CD4-positive, alpha-beta T cell treated with Interleukin-4 for 1 hour (primary cell): ENCODE measurements at regions not wholly inside any gene's neighbourhood (a gene's known extent, or its start where the extent isn't known, plus 50 kb on each side); places are given as distances from the start of the nearest gene placed in this dataset.
"Not testable (repeated sequence)": the region's sequence is repeated elsewhere in the genome, so short reads cannot be mapped to it uniquely, and the experiment has no call there.

Experiments used
- DNase-seq, 2 donors: peaks; one replicate each; pipeline ENCODE4 v3.0.0-alpha.2; 2020 to 2022

DNA sequence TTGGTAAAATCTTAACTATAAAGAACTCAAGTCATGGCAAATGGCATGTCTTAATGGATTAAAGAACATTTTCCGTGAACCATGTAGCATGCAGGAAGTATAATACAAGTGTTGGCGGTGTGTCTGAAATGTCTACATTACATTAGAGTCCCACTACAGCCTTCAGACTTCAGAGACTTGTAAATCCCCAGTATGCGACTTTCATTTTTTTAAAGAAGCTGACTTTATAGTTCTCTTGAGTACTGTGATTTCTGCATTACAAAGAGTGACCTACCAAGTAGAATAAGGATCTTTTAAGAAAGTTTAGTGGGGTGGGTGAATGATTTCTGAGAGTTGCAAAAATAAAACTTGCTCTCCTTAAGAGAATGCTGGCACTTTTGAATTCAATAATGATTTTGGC lies 140.7 kb upstream of the FN1 start:
- DNase-seq, result no peak

DNA sequence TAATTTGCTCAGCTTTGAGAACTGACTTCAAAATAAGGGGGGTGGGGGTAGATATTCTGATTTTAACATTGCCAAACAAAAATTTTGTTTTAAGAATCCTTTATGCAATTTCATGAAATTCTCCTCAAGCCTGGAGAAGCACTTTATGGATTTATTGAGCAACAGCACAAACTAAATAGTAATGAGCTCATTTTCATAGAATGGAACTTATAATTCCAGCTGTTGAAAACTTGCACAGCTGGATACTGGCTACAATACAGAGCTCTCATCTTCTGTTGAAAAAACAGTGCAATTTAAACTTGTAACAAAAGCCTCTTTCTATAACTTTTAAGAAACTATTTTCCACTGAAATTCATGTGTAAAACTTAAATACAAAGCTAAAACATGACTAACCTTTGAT lies 137.6 kb upstream of the FN1 start:
- DNase-seq, result no peak

DNA sequence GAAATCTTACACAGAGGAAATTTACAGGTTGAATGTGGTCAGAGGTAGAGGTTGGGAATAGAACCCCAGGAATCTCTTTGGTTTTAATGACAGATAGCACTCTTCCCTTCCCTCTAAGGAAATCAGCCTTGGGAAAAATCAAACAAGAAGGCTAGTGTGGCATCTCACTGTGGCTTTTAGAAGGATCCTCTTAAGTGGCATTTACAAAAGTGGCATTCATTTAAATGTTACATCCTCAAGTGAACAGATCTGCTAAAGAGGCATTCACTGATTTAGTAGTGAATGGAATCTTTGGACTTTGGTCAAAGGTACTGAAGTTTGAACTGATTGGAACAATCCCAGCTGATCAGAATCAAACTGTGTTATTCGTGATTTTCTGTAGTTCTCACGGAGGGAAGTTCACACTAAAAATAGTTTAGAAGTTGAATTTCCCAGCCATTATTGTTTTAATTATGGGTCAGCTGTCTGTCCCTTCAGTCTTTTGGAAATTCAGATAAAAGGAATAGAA lies 136.5 kb upstream of the FN1 start:
- DNase-seq, result no peak

DNA sequence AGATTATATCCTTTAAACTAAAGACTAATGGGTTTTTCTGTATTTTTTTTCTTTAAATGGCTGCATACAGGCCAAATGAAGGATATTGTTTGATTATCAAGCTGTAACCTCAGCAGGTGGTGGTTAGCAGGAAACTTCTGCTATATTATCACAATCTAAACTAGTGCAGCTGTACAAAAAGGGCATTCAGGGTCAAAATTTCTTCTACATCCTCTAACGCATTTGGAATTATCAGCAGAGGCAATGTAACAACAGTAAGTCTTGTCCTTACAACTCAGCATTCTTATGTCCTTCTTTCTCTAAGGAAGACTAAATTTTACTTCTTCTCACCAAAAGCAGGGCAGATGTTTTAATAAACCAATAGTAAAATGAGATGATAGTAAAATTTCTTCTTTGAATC lies 135.8 kb upstream of the FN1 start:
- DNase-seq, result no peak

DNA sequence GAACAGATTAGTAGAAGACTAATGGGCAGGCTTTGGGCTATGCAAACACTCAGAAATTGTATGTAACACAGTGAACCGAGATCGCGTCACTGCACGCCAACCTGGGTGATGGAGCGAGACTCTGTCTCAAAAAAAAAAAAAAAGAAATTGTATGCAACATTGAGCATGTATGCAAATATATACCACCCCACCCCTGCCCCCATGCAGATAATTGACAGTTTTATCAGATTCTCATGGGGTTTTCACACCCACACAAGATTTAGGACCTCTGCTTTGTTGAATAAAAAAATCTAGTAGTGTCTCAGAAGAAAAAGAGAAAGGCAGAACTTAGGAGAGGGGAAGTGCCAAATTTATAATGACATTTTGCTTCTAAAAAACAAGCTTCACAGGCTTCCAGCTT lies 131.6 kb upstream of the FN1 start:
- DNase-seq, result no peak

DNA sequence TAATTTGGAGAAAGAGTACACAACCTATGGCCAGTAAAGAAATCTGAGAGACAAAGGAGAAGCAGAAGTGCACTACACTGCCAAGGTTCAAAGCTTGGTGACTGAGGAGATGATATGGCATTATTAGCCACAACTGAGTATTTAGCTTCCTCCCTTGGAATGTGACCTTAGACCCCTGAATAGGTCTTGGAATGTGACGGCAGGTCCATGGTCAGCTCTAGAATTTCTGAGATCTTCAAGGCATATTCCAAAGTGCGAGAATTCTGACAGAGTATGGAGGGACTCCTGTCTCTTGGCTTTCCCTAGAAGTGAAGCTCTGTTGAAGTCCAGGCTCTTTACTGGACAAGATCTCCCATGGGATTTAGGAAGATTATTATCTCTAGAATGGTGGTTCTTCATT lies 130.0 kb upstream of the FN1 start:
- DNase-seq, result no peak

DNA sequence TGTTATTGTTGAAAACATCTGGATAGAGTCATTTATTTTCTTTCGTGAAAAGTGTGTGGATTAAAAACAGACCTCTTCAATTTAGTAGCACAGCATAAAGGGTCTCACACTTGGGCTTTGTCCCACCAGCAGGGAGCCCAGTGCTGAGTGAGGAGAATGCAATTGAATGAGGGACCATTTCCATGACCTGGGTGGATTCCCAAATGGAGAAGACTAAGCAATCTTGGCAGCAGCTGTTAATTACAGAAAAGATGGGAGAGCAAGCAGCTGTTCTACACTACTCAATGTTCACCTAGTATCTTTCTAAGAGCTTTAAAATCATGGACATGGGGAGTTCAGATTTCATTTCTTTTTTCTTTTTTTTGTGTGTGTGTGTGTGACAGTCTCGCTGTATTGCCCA lies 121.8 kb upstream of the FN1 start:
- DNase-seq, result no peak

DNA sequence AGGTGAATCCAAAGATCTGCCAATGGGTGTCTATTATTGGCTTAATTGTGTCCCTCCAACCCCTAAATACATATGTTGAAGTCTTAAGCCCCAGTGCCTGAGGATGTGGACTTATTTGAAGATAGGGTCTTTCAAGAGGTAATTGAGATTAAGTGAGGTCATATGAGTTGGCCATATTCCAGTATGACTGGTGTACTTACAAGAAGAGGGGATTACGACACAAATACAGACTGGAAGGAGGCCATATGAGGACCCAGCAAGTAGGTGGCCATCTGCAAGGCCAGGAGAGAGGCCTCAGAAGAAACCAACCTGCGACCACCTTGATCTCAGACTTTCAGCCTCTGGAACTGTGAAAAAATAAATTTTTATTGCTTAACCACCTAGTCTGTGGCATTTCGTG lies 121.1 kb upstream of the FN1 start:
- DNase-seq, result no peak

DNA sequence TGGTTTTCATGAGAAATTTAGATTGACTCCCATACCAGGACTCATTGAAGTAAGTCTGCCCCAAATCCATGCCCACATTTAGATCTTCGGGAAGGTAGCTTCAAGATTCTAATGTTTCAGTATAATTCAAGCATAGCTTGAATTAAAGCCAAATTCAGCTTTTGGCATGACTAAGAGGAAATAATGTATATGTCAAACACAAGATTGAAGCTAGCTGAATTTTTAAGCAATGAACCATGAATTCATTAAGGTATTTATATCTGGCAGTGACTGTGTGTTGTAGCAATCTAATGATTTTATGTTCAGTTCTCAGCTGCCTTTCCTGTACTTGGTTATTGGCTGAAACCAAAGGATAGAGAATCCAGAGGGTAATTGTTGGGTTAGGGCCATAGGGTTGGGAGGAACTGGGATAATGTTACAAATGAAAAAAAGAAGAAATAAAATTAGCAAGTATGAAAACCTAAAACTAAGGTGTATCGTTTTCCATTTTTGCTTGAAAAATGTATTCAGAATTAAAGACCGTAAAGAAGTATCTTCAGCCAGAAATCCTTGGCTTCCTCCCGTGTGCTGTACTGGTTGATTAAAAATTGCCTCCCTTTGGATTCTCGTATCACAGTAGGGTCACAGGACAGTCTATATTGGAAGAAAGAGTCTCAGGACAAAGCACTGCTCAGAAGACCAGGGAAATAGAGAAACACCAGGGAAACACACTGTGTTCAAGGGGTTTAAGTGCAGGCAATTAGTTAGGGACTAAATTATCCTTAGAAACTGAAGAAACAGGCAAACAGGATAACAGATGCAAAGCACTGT lies 119.0 kb upstream of the FN1 start:
- DNase-seq, result no peak

DNA sequence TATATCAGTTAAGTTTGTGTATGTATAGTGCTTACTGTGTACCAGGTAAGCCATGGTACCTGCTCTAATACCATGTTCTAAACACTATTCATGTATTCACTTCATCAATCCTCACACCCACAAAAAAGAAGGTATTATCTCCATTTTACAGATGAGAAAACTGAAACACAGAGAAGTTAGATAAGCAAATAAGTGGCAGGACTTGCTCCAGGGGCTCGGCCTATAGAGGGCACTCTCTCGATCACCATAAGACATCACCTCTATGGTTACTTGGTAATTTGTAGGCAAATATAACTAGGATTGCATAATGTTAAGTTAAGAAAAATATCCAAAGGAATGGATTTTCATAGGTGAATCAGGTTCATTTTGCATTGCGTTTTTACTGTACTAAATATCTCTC lies 118.1 kb upstream of the FN1 start:
- no peak for DNase-seq

DNA sequence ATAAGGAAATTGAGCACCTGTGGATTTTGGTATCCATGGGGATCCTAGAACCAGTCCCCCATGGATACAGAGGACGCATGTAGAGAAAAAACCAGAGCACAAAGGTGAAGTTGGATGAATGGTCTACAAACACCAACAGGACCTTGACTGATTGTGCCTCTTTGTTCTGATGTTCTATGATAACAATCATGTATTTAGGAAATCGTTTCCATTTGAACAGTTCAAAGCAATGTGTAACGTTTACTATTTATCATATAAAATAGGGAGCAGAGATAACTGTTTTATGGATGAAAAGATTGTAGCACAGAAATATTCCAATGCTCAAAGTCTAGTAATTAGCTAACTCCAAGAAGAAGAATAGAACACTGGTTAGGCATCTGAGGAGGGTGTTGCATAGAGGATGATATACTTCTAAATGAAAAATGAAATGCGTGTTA lies 116.3 kb upstream of the FN1 start:
- DNase-seq, result no peak

DNA sequence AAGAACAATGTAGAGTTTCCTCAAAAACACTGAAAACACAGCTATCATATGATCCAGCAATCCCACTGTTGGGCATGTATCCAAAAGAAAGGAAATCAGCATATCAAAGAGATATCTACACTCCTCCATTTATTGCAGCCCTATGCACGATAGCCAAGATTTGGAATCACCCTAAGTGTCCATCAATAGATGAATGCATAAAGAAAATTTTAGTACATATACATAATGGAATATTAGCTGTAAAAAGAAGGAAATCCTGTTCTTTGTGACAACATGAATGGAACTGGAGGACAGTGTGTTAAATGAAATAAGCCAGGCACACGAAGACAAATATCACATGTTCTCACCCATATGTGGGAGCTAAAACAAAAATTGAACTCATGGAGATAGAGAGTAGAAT lies 114.5 kb upstream of the FN1 start:
- DNase-seq, result no peak

DNA sequence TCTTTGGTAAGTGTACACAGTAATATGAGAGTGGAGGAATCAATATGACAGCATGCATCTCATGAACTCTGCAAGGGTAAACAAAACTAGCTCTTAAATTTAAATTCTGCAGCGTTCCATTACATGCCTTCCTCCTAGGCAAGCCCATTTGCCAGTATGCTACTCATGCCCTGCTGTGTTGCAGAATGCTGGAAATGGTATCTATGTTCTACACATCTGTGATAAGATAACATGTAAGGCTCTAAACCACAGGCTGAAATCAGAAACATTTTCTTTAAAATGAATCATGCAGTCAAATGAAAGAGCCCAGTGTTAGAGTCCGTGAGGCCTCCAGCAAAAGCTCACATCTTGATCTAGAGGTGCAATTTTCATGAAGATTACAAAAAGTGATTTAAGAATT lies 112.8 kb upstream of the FN1 start:
- no peak for DNase-seq

DNA sequence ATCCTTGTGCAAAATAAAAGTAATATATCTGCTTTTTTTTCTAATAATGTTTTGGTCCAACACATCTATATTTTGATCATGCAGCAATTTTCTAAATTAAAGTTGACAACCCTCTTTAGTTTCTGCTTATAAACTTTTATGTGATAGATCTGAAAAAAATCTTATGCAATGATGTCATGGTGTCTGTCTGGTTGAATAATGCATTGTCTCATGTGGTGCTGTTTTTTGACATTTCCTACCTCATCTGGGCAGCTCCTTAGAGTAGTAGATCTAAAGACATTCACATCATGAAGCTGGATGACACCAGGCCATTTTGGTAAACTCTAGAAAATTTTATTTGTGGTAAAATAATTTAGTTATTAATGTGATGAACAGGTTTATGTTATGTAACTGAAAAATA lies 106.8 kb upstream of the FN1 start:
- DNase-seq, result no peak

DNA sequence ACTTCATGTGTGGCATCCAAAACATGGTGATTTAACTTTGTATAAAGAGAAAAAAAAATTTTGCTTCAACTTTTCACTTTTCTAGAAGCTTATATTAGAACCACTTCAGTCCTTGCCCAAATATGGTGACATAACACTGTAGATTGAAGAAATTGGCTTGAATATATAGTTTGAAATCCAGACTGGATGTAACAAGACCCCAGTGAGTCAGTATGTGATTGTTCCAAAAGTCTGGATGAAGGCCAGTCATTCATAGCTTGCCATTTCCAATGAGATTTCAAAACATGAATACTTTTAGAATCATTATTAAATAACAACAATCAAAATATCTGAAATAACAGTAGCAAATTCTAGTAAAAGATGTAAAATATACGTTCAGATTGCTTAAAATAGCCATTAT lies 104.8 kb upstream of the FN1 start:
- DNase-seq, result no peak

DNA sequence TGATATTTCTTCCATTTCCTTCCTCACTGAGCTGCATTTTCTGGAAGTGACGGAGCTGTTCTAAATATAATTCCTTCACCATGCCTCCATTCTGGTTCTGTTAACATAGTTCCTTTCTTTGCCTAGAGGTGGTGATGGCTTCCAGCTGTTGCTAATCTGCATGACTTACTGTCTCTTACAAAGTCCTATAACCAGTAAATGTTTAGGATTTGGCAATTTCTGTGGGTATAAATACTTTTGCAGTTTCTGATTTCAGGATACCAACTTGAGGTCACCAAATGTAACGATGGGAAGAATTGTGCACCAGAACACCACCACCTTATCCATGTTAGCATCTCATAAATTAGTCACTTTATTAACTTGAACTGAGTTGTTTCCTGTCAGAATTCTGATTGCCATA lies 101.7 kb upstream of the FN1 start:
- no peak for DNase-seq

DNA sequence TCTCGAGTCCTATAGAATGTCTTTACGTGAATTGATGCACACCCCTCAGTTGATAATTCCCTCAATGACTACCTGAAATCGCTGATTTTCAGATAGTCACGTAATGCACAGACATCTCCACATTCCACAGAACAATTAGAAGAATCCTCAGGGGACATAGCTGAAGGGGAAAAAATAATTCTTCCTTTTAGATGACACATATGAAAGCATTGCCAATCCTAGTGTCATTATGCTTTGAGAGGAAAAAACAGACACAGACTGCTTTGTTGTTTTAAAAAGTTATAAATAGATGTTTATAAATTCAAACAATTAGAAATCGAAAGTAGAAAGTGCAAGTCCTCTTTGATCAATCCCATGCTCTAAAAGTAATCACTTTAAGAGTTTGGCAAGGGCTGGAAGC lies 100.6 kb upstream of the FN1 start:
- DNase-seq, result no peak

DNA sequence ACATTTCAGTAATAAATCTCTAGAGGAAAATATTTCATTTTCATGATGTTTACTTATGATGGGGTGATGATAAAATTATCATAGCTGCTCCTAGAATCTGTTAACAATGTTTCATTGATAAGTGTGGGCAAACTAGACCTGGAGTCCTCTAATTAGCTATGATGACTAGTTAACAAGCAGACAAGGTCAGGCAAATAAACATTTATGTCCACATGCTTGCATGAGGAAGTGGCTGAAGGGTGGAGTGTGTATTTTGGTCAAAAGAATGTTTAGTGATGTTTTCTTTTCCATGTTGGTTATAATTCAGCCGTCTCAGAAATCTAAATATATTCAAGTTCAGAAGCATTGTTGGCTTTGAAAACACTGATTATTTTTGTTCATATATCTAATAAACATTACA lies 99.9 kb upstream of the FN1 start:
- DNase-seq, result no peak

DNA sequence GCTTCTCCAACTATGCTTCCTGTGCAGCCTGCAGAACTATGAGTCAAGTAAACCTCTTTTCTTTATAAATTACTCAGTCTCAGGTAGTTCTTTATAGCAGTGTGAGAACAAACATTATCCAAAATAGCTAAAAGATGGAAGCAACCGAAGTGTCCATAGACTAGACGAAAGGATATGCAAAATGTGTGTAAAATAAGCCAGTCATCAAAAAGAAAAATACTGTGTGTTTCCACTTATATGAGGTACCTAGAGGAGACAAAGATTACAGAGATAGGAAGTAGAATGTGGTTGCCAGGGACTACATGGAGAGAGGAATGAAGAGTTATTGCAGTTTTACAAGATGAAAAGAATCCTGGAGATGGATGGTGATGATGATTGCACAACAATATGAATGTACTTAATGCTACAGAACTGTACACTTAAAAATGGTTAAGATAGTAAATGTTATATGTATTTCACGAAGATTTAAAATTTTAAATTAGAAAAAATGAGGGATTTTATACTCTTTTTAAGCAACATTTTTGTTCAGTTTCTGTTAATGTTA lies 99.3 kb upstream of the FN1 start:
- no peak for DNase-seq

DNA sequence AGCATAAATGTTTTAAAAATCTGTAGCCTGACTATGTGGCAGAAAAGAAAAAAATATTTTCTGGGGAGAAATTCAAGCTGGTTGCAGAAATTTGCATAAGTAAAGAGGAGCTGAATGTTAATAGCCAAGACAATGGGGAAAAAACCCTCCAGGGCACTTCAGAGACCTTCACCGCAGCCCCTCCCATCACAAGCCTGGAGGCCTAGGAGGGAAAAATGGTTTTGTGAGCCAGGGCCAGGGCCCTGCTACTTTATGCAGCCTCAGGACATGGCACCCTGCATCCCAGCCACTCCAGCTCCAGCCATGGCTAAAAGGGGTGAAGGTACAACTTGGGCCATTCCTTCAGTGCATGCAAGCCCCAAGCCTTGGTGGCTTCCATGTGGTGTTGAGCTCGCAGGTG lies 97.8 kb upstream of the FN1 start:
- DNase-seq, result not testable (repeated sequence)

DNA sequence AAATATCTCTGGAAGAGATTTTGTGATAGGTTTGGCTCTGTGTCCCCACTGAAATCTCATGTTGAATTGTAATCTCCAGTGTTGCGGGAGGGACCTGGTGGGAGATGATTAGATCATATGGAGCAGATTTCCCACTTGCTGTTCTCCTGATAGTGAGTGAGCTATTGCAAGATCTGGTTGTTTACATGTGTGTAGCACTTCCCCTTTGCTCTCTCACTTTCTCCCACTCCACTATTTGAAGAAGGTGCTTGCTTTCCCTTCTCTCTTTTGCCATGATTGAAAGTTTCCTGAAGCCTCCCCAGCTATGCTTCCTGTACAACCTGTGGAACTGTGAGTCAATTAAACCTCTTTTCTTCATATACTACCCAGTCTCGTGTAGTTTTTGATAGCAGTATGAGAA lies 97.0 kb upstream of the FN1 start:
- no peak for DNase-seq

DNA sequence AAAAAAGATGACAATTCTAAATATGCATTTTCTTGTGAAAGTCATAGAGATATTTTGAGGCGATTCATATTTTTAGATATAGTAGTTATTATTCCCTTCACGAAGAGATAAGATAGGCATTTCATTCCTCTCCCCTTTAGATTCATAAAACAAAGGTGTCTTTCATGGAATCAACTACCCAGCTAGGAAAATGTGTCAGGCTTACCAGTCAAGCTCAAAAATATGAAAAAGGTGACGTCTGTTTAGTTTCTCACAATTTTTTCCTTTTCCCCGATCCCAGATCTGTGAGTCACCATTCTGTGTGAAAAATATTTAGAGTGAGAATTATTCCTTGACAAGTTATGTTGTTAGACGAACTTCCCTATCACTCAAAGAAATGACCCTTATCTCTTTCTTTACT lies 95.4 kb upstream of the FN1 start:
- DNase-seq, result no peak

DNA sequence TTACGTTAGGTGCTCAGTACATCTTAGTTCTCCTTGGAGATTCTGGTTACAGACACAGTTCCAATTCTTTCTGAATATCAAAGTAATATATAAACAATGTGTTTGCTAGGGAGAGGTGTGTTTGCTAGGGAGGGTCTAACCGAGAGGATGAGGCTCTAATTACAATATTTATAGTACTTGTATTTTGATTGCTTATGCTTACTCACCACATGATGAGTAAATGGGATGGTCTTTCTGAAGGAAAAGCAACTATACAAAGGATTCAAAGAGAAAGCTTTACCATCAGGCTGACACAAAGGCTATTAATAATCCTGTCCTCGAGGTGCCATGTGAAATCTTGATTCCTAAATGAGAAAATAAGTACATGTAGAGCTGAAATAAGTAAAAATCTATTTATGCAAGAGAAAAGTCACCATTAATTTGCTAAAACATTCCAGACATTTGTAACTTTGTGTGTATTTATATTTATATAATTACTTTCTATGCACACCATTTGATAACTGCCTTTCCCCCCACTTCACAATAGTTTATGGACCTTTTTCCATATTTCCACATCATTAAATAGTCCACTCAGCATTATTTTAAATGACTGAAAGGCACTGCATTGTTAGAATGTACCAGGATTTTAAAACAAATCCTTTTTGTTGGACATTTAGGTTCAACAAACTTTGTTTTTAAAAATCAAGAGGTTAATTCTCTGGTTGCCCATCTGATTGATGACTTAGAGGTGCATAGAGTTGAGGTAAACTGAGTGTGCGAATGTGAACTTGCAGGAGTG lies 94.5 kb upstream of the FN1 start:
- no peak for DNase-seq

DNA sequence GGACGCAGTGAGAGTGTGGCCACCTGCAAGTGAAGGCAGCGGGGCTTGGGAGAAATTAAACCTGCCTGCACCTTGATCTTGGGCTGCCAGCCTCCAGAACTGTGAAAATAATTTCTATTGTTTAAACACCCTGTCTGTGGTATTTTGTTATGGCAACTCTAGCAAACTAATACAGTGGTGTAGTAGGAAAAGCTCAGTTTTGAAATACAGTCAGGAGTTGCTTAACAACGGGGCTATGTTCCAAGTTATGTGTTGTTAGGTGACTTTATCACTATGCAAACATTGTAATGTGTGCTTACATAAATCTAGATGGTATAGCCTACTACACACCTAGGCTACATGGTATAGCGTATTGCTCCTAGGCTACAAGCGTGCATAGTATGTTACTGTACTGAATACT lies 93.4 kb upstream of the FN1 start:
- DNase-seq, result no peak
